Ishikawa (cell line): ENCODE measurements at regions not wholly inside any gene's neighbourhood (a gene's known extent, or its start where the extent isn't known, plus 50 kb on each side); places are given as distances from the start of the nearest gene placed in this dataset.

Source experiments
- CREB1 ChIP-seq: IDR thresholded peaks from 2 replicates; pipeline ENCODE4 v1.6.1; 2012; ENCODE audit warnings: low read depth
- EGR1 ChIP-seq: IDR thresholded peaks from 2 replicates; pipeline ENCODE4 v1.6.1; 2012
- EP300 ChIP-seq: IDR thresholded peaks from 2 replicates; pipeline ENCODE4 v1.6.1; 2012; ENCODE audit warnings: borderline replicate concordance
- FOXM1 ChIP-seq: IDR thresholded peaks from 2 replicates; pipeline ENCODE4 v1.6.1; 2012; ENCODE audit warnings: low read depth, borderline replicate concordance
- NFIC ChIP-seq: IDR thresholded peaks from 2 replicates; pipeline ENCODE4 v1.6.1; 2012
- RAD21 ChIP-seq: IDR thresholded peaks from 2 replicates; pipeline ENCODE4 v1.6.1; 2012; ENCODE audit warnings: low read depth
- TAF1 ChIP-seq: IDR thresholded peaks from 2 replicates; pipeline ENCODE4 v1.6.1; 2012; ENCODE audit warnings: low read depth, mild to moderate bottlenecking
- ZBTB7A ChIP-seq: IDR thresholded peaks from 2 replicates; pipeline ENCODE4 v1.6.1; 2012; ENCODE audit warnings: low read depth
- TF ChIP-seq, protein P1 (sequence below): IDR thresholded peaks from 2 replicates; pipeline ENCODE4 v1.6.1; 2012
- TF ChIP-seq, protein P2 (sequence below): IDR thresholded peaks from 2 replicates; pipeline ENCODE4 v1.6.1; 2012
- TF ChIP-seq, protein P3 (sequence below): IDR thresholded peaks from 2 replicates; pipeline ENCODE4 v1.6.1; 2012; ENCODE audit warnings: low read depth, mild to moderate bottlenecking

DNA sequence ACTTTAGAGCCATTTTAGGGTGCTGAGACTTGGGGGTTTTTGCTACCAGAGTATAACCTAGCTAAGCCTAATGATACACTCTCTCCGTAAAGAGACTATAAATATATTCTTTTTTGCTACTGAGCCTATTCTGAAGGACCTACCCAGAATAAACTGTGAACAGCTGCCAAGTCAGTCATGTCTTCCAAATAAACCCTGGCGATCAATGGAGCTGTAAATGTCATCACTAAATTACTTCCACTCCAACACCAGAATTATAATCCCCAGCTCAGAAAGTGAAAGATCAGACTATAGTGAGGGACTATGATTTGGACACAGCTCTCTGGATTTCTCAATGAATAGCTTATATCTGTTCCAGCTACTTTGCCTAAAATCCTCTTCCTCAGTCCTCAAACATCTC is 178.9 kb downstream of the METTL4 start:
- TF ChIP-seq CREB1: no peak
- TF ChIP-seq RAD21: no peak
- no peak for TF ChIP-seq TAF1
- TF ChIP-seq, protein P1, sequence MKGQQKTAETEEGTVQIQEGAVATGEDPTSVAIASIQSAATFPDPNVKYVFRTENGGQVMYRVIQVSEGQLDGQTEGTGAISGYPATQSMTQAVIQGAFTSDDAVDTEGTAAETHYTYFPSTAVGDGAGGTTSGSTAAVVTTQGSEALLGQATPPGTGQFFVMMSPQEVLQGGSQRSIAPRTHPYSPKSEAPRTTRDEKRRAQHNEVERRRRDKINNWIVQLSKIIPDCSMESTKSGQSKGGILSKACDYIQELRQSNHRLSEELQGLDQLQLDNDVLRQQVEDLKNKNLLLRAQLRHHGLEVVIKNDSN: no peak
- TF ChIP-seq, protein P2, sequence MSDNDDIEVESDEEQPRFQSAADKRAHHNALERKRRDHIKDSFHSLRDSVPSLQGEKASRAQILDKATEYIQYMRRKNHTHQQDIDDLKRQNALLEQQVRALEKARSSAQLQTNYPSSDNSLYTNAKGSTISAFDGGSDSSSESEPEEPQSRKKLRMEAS: no peak
- TF ChIP-seq EGR1: no peak
- no peak for TF ChIP-seq EP300
- no peak for TF ChIP-seq NFIC
- TF ChIP-seq ZBTB7A: no peak
- TF ChIP-seq, protein P3, sequence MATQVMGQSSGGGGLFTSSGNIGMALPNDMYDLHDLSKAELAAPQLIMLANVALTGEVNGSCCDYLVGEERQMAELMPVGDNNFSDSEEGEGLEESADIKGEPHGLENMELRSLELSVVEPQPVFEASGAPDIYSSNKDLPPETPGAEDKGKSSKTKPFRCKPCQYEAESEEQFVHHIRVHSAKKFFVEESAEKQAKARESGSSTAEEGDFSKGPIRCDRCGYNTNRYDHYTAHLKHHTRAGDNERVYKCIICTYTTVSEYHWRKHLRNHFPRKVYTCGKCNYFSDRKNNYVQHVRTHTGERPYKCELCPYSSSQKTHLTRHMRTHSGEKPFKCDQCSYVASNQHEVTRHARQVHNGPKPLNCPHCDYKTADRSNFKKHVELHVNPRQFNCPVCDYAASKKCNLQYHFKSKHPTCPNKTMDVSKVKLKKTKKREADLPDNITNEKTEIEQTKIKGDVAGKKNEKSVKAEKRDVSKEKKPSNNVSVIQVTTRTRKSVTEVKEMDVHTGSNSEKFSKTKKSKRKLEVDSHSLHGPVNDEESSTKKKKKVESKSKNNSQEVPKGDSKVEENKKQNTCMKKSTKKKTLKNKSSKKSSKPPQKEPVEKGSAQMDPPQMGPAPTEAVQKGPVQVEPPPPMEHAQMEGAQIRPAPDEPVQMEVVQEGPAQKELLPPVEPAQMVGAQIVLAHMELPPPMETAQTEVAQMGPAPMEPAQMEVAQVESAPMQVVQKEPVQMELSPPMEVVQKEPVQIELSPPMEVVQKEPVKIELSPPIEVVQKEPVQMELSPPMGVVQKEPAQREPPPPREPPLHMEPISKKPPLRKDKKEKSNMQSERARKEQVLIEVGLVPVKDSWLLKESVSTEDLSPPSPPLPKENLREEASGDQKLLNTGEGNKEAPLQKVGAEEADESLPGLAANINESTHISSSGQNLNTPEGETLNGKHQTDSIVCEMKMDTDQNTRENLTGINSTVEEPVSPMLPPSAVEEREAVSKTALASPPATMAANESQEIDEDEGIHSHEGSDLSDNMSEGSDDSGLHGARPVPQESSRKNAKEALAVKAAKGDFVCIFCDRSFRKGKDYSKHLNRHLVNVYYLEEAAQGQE: no peak
- TF ChIP-seq FOXM1: no peak
